HG03196 (cell line): ENCODE measurements at regions not wholly inside any gene's neighbourhood (a gene's known extent, or its start where the extent isn't known, plus 50 kb on each side); places are given as distances from the start of the nearest gene placed in this dataset.
"Not testable (repeated sequence)": the region's sequence is repeated elsewhere in the genome, so short reads cannot be mapped to it uniquely, and the experiment has no call there.

Source experiments
- ATAC-seq: cut with Tn5 transposase; IDR thresholded peaks from one replicate; pipeline ENCODE4 v1.9.1; 2021; ENCODE audit not compliant: unreplicated experiment

DNA sequence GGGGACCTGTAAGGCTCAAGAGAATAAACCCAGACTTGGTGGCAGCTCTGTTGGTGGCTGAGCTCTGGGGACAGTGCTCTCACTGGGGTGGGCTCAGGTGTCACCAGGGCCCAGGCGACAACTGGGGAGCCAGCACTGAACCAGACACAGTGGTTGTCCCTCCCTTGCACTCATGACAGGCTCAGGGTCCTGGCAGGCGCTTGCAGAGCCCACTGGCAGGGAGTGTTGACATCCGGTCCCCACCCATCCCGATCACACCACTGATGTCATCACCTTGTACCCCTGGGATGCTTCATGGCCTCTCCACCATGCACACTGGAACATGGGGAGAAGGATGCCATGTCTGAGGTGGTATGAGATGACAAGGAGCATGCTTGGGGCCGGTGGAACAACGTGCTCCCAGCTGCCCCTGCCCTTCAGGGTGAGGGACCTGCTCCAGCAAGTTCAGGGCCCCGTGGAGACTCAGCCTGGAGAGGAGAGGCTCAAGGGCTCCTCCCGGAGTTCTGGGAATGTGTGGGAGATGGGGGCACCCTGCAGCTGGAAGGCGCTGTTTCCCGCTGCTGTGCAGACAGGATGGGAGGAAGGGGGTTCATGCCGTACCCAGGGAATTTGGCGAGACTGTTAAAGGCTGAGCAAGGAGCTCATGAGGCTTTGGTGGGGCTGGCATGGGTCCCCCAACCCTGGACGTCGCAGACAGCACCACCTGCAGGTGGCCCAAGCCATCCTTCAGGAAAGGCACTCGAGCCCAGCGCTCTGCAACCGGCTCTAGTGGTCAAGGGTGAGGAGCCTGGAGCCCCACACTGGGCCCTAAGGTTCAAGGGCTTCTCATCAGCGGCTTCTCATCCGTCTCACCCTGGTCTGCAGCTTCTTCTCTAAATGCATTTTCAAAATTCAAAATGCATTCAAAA, 141.1 kb upstream of the ZNF469 start:
- ATAC-seq = not testable (repeated sequence)

DNA sequence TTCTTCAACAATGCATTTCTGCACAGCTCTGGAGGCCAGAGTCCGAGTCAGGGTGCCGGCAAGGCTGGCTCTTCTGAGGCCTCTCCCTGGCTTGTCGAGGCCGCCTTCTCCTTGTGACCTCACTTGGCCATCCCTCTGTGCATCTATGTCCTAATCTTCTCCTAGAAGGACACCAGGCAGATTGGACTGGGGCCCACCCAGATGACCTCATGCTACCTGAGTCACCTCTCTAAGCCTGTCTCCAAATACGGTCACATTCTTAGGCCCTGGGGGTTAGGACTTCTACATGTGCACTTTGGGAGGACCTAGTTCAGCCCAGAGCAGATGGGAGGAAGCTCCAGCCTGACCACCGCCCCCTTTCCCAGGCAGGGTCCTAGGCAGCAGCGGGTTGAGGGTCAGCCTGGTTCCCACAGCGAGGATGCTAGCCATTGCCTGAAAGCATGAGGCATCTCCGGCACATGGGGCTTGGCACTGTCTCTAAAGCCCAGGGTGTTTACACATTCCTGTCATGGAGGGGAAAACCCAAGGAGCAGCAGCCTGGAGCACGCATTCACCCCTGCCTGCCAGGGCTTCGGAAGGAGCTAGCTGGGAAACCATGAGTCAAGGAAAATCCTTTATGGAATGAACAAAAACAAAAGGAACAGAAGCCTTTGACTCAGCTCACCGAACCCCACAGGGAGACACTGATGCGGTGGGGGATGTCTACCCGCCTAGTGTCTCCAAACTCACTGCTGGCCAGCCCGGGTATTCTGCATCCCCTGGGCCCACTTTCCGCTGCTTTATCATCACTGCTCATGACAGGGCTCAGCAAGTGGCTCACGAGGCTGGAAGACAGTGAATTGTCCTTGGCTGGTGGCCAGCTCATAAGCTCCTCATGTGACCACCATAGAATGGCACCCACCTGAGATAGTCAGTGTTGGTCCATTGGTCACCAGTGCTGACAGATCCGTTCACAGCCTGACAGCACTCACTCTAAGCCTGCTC, 140.2 kb upstream of the ZNF469 start:
- ATAC-seq = not testable (repeated sequence)

DNA sequence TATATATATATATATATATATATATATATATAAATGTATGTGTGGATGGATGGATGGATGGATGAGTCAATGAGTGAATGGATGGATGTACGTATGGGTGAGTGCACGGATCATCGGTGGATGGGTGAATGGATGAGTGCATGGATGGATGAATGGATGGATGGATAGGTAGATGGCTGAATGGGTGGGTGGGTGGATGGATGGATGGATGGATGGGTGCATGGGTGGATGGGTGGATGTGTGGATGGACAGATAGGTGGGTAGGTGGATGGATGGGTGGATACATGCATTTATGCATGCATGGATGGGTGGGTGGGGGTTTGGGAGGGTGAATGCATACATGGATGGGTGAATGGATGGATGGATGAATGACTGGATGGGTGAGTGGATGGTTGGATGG, 138.8 kb upstream of the ZNF469 start:
- not testable (repeated sequence) for ATAC-seq

DNA sequence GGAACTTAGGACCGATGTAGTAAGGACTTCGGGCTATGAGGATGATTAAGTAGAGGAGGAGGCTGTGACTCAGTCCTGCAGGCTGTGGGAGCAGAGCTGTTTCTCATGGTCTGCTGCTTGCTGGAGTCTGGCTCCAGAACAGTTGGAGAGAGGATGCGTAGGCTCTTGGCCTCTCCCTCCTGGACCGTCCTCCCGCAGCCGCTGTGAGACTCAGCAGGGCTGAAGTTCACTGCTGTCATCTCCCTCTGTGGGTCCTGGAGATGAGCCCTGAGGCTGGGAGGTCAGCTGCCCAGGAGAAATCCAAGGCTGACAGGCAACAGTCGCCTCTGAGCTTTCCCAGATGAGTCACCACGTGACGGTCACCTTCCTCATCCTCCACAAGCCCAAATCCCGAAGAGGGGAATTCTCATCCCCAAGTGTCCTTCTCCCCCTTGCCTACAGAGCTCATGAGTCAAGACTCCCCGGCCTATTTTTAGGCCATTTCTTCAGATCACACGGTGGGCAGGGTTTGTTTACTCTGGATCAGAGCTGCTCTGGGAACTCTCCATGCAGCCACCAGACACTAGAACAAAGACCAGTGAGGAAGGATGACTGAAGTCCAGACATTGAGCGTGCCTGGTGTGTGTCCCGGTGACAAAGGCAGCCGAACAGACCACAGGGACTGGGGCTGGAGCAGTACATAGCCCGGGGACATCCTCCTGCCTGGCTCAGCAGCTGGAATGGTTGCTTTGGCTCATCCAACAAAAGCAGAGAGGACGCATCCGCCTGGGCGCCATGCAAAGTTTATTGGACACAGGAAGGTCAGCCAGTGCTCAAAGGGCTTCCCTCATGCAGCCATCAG, 137.3 kb upstream of the ZNF469 start:
- ATAC-seq = not testable (repeated sequence)

- ATAC-seq = not testable (repeated sequence)
These were observed 135.7 kb upstream of the ZNF469 start for GRCh38 chr16:88246955-88247582.

DNA sequence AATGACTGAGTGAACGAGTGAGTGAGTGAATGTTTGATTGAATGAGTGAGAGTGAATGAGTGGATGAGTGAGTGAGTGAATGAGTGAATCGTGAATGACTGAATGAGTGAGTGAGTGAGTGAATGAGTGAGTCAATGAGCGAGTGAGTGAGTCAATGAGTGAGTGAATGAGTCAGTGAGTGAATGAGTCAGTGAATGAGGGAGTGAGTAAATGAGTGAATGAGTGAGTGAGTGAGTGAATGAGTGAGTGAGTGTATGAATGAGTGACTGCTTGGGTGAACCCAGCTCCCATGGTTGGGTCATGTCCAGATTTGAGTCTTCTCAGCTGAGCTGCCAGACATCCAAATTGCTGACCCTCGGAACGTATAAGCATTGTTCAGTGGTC, 135.2 kb upstream of the ZNF469 start:
- ATAC-seq = not testable (repeated sequence)

DNA sequence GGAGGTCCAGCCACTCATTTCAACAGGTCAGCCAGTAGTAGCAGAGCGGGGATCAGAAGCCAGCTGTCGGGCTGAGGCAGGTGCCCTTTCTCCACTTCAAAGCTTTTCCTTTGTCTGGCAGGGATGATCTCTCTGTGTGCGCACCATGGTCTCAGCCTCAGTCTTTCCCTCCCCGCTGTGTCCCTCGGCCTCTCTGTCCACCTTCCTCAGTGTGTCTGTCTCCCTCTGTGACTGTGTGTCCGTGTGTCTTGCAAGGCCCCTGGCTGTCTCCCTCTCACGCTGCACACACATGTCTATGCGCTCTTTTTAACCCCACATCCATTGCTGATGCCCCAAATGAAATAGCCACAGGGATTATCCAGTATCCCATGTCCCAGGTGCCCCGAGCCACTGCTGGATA, 134.0 kb upstream of the ZNF469 start:
- not testable (repeated sequence) for ATAC-seq

DNA sequence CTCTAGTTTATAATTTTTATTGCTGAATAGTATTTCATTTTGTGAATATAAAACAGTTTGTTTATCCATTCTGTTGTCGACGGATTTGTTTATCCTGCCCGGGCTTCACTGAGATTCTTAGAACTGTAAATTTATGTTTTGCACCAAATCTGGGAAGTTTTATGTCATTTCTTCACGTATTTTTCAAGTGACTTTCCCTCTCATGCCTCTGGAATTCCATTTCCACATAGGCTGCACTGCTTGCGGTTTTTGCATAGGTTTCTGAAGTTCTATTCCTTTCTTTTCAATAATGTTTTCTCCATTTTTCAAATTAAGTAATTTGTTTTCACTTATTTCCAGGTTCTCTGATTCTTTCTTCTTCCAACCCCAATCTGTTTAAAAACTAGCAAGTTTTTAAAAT, 132.4 kb upstream of the ZNF469 start:
- ATAC-seq = not testable (repeated sequence)

- ATAC-seq = not testable (repeated sequence)
These were observed 130.5 kb upstream of the ZNF469 start for GRCh38 chr16:88252057-88252794.

DNA sequence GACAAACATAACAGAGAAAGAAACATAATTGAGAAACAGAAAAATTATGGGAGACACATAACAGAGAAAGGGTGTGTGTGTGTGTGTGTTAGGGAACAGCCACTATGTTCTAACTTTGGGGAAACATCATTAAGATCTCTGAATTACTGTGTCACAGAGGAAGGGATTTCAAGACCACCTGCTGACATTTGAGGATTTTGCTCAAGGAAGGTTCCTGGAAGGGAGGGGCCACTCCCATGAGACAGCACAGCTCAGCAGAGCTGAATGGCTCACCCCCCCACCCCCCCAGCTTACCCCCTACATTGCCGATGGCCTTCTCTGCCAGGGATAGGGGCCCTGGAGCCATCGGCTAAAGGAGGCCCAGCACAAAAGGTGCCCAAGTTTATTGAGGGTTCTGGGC, 124.6 kb upstream of the ZNF469 start:
- not testable (repeated sequence) for ATAC-seq

DNA sequence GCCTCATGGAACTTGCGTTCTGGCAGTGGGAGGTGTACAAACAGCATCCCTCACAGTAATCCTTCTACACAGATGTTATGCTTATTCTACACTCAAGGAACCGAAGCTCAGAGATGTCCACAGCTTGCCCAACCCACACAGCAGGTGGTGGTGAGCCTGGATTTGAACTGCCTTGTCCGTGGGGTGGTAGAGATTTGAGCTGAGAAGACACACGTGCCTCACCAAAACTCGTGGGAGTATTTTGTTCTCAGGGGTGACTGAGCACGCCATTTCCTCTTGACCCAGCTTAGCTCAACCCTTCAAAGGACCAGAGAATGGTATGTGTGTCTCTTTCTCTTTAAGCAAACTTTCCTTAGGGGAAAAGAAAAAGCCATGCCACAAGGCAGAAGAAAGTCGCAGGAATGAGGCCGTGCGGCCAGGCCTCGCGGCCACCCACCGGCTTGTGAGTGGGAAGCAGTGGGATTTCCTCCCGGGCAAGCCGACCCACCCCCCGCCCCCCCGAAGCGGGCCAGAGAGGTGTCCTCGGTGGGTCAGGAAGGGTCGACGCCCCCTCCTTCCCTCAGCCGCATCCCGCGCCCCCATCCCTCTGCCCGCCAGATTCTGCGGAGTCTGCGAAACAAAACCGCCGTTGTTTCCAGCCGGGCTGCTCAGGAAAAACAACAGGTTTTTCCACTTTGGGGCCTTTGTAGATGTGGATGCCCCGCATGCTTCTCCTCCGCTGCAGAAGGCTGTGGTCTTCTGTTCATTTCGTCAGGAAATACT, 123.8 kb upstream of the ZNF469 start:
- not testable (repeated sequence) for ATAC-seq

DNA sequence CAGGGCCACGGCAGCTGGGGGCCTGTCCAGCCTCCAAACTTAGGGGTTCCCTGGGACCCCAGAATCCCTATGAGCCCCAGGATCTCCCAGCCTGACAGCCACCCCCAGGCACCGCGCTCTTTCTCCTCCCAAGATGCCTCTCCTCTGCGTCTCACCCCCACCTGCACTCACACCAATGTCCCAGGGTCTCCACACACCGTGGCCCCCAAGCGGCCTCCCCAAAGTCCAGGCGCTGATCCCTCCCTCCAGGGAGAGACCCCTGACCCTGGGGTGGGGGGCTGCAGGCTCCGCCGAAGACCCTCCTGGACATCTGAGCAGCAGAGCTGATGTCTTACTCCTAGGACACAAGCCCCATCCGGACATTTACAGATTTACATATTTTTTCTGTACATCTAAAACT, 123.2 kb upstream of the ZNF469 start:
- ATAC-seq = not testable (repeated sequence)

DNA sequence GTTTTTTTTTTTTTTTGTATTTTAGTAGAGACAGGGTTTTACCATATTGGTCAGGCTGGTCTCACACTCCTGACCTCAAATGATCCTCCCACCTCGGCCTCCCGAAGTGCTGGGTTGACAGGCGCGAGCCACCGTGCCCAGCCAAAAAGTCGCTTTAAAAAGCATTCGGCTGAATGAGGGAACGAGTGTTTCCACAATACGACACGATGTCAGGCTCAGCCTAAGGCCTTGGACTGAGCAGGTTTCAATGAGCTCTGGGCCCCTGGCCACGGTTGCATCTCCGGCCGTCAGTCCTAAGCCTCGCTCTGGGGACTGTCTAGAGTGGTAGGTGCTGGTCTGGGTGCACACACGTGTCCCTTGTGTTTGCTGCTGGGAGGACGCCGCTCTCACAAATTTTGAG, 122.6 kb upstream of the ZNF469 start:
- ATAC-seq = not testable (repeated sequence)

DNA sequence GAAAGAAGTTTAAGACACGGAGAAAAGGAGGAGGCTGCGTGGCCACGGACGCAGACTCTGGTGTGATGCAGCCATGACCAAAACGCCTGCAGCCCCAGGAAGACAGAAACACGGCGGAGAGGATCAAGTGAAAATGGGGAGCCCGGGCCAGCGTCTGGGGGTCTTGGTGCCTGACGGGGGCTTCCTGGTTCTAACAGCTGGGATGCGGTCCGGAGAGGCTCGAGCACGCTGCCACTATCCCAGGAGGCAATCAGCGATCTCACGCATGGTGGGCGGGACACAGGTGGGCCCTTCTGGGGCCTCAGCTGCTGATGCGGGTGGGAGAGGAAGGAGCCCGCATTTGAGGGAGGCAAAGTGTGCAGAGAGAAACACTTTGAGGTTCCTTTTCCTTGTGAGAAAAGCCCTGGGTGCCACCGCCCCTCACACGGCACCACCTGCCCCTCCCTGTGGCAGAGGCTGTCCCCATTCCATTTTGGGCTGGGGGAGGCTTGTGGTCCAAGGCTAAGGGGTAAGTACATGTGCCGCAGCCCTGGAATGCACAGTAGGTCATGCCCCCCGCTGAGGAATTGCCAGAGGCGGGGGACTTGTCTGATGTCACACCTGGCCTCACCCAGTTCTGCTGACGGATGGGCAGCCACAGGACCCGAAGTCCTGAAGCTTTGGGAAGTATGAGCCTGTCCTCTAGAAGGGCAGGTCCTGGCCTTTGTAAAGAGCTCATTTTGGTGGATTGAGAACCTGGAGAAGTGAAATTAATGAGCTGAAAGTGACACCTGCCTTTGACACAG, 121.7 kb upstream of the ZNF469 start:
- not testable (repeated sequence) for ATAC-seq

DNA sequence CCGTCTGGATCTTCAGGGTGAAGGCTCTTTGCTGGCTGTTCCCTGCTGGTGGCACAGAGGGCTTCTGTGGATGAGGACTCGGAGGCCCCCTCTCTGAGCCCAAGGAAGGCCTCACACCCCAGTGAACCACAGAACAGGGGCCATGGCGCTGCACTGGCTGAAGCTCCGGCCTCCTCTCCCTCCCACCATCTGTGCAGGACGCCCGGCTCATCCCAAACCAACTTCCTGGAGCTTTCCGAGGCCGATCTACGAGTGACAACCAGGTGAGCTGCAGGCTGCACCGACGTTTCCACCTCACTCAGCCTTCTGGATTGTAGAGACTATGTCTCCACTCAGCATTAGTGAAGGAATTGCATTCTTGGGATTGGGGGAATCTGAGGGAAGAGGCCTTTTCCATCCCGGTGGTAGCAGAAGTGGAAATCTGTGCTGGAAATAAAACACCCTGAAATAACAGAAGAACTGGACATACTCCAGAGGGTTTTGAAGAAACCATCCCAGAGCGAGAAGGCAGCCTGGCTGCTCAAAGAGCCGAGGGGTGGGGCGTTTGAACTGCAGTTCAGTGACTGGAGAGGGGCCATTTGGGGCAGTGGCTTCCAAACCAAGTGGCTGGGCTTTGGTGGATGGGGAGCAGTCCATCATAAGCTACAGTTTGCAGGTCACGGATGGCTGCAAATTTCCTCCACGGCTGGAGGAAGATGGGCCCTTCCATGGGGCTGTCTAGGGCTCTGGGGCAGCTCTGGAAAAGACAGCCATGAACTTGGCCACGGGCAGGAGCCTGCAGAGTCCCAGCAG, 120.7 kb upstream of the ZNF469 start:
- not testable (repeated sequence) for ATAC-seq

DNA sequence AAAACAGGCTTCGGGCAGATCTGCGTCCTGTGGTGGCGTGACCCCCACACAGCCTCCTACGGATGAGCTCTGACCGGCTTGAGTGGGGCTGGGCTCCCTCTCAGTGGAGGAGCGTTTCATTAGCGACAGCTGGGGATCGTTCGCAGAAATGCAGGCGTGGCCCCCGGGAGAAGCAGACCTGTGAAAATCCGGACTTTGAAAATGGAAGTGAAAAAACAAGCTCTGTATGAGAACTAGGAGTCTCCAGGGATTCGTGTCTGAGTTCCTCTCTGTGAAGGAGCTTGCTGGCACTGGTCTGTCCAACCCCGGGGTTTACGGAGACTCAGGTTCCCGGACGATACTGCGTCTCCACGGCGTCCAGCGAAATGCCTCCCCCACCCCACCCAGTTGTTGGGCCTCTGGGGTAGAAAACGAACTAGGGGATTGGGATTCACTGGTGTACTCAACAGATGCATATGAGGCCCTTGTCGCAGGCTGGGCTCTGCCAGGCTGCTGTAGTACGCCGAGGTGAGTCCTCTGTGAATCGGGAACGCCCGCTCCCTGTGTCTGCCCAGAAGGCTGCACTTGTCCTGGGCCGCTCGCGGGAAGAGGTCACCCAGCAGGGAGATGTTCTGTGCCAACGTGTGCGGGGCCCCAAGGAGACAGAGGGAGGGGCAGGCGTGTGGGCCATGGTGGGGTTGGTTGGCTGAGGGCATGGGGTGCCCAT, 119.7 kb upstream of the ZNF469 start:
- not testable (repeated sequence) for ATAC-seq
